ENCODE measurements at regions not wholly inside any gene's neighbourhood (a gene's known extent, or its start where the extent isn't known, plus 50 kb on each side); places are given as distances from the start of the nearest gene placed in this dataset.

- no peak overlapping the region for H3K27ac ChIP-seq
- TF ChIP-seq CTCF (IDR thresholded peaks at IDR 0.05) = no peak
- TF ChIP-seq ZFX (IDR thresholded peaks at IDR 0.05; ENCODE audit: borderline replicate concordance) = no peak
Observed at GRCh38 chr9:12182806-12183205, 510.4 kb upstream of the TYRP1 start.

DNA sequence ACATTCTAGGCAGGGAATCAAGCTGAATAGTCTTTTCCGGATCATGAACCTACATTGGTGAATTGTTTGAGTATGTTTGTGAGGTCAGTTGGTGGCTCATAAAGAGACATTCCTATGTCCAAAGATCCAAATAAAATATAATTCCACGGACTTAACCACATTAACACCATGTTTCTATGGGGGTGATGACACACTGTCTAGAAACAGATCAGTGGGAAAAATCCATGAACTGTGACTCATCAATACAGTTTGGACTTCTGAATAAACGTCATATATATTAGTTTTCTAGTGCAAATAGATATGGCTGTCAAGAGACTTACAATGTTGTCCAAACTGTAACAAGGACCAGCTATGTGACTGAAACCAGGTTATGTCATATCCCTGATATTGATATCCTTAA lies 509.9 kb upstream of the TYRP1 start:
- TF ChIP-seq ZFX (IDR thresholded peaks at IDR 0.05; ENCODE audit: borderline replicate concordance) (no peak), CTCF (IDR thresholded peaks at IDR 0.05) (no peak)
- no peak overlapping the region for H3K27ac ChIP-seq

DNA sequence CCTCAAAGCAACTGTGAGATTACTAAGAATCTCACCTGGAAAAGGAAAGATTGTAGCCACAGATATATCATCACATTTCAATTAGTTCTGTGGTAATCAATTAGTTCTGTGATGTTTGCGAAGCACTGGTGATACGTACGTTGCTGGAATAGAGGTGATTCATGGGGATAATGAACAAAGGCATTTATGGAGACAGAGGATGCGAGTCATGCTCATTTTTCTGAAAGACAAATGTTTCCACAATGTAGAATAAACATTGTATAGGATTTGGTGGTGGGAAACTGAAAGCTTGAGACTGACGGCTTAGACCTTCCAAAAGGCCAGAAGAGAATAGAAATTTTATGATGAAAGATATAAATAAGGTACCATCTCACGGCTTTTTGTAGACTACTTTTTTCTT lies 507.3 kb upstream of the TYRP1 start:
- no peak overlapping the region for H3K27ac ChIP-seq
- TF ChIP-seq ZFX (IDR thresholded peaks at IDR 0.05; ENCODE audit: borderline replicate concordance) (no peak), CTCF (IDR thresholded peaks at IDR 0.05) (no peak)

GRCh38 chr9:12191630-12192029 lies 501.6 kb upstream of the TYRP1 start:
- TF ChIP-seq CTCF (IDR thresholded peaks at IDR 0.05) (no peak), ZFX (IDR thresholded peaks at IDR 0.05; ENCODE audit: borderline replicate concordance) (no peak)
- no peak overlapping the region for H3K27ac ChIP-seq

DNA sequence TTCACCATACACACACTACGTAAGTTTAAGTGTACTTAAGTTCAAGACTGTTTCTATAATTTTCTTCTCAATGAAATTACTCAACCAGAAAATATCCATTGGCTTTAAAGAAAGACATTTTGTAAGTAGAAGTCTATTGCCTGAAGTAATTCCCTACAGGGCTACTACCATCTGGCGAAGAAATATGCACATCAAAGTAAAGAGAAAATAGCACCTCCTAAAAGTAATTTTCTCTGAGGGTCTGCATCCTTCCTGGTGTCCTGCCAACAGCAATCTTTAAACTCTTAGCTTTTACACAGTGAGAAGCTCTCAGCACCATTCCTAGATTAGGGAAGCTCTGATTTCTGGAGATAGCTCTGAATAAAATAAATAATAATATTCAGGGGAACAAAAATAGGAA lies 498.5 kb upstream of the TYRP1 start:
- no peak for TF ChIP-seq ZFX (IDR thresholded peaks at IDR 0.05; ENCODE audit: borderline replicate concordance)
- TF ChIP-seq CTCF (IDR thresholded peaks at IDR 0.05) = no peak

DNA sequence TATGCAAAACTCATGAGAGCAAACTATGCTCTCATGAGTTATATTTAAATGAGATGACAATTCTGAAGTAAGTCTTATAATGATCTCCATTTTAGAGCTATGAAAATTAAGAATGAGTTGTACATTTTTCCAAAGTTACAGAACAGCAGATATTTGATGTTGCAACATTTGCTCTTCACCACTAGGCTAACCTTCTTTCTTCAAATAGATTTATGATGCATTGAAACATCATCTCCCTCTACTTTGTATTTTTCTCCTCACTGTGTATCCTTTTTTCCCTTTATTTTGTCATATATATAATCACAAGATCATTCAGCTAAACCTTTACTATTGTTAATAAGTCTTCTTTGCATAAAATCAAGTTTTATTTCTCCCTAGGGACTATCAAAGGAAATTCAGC lies 497.7 kb upstream of the TYRP1 start:
- no peak overlapping the region for H3K27ac ChIP-seq
- no peak for TF ChIP-seq ZFX (IDR thresholded peaks at IDR 0.05; ENCODE audit: borderline replicate concordance)
- no peak for TF ChIP-seq CTCF (IDR thresholded peaks at IDR 0.05)

More for the DNA sequence above, 498.5 kb upstream of the TYRP1 start:
- no peak overlapping the region for H3K27ac ChIP-seq

- TF ChIP-seq CTCF (IDR thresholded peaks at IDR 0.05) (no peak), ZFX (IDR thresholded peaks at IDR 0.05; ENCODE audit: borderline replicate concordance) (no peak)
- H3K27ac ChIP-seq = no peak overlapping the region
Observed at GRCh38 chr9:12204512-12204911, 488.7 kb upstream of the TYRP1 start.

Data from 22Rv1 (cell line).